Epithelial cell of esophagus (primary cell): ENCODE measurements at regions not wholly inside any gene's neighbourhood (a gene's known extent, or its start where the extent isn't known, plus 50 kb on each side); places are given as distances from the start of the nearest gene placed in this dataset.

Experiments used
- DNase-seq: peaks from one replicate; pipeline ENCODE4 v3.0.0; 2010; ENCODE audit warnings: low read depth
- H3K4me3 ChIP-seq: 2 replicates; pipeline ENCODE4 v1.5.1; 2011; ENCODE audit warnings: mild to moderate bottlenecking, low read length, control low read depth
- TF ChIP-seq, protein P1 (sequence below): IDR thresholded peaks from 2 replicates; pipeline ENCODE4 v1.5.1; 2011; ENCODE audit warnings: low read depth, mild to moderate bottlenecking, low read length, control low read depth, inconsistent platforms; ENCODE audit not compliant: insufficient read depth; ENCODE audit errors: missing control alignments

DNA sequence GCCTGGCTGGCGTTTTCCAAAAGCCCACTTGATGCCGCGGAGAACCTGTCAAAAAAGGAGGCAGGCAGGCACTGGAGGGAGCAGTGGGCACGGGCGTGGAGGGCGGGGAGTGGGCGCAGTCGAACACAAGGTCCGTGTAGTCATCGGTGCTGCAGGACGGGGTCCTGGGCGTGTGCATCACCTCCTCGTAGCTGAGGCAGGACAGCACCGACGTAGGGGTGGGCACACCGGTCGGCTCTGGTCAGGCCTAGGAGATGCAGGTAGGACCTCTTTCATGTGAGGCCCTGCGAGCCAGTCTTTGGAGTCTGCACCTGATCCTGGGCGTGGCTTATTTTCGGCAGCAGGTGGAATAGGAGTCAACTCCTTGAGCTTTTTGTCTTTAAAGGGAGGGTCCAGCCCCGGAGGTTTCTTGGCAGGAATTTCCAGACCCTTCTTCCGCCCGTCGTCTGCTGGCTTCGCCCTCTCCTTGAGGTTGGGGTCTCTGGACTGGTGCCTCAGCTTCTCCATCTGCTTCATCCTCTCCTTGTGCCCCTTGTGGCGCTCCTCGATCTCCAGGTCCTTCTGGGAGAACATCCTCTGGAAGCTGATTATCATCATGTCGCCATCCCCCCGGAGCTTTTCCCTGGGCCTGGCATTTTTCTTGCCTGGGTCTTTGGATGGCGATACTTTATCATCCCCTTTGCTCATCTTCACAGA lies 892.5 kb upstream of the LRRTM1 start:
- H3K4me3 ChIP-seq, result no peak overlapping the region
- TF ChIP-seq, protein P1, sequence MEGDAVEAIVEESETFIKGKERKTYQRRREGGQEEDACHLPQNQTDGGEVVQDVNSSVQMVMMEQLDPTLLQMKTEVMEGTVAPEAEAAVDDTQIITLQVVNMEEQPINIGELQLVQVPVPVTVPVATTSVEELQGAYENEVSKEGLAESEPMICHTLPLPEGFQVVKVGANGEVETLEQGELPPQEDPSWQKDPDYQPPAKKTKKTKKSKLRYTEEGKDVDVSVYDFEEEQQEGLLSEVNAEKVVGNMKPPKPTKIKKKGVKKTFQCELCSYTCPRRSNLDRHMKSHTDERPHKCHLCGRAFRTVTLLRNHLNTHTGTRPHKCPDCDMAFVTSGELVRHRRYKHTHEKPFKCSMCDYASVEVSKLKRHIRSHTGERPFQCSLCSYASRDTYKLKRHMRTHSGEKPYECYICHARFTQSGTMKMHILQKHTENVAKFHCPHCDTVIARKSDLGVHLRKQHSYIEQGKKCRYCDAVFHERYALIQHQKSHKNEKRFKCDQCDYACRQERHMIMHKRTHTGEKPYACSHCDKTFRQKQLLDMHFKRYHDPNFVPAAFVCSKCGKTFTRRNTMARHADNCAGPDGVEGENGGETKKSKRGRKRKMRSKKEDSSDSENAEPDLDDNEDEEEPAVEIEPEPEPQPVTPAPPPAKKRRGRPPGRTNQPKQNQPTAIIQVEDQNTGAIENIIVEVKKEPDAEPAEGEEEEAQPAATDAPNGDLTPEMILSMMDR, result no peak
- DNase-seq, result no peak

DNA sequence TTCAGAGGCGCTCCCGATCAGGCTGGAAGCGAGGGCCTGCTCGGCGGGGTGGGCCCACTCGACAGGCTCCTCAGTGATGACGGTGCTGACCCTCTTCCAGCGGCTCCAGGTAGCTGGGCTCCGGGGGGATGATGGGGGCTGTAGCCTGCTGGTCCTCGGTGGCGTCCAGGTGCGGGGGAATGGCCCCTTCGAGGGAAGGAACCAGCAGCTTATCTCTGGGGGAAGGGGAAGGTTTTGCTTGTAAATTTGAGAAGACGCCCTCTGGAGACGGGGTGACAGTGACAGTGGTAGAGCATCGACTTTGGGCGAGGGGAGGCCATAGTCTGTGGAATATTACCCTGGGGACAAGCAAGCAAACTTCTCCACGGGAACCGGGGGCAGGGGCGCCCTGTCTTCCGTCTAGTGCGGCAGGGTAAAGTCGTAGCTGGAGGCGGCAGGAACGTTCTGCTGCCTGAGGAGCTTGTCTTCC lies 891.9 kb upstream of the LRRTM1 start:
- TF ChIP-seq, protein P1, result no peak
- H3K4me3 ChIP-seq, result no peak overlapping the region
- DNase-seq, result no peak

DNA sequence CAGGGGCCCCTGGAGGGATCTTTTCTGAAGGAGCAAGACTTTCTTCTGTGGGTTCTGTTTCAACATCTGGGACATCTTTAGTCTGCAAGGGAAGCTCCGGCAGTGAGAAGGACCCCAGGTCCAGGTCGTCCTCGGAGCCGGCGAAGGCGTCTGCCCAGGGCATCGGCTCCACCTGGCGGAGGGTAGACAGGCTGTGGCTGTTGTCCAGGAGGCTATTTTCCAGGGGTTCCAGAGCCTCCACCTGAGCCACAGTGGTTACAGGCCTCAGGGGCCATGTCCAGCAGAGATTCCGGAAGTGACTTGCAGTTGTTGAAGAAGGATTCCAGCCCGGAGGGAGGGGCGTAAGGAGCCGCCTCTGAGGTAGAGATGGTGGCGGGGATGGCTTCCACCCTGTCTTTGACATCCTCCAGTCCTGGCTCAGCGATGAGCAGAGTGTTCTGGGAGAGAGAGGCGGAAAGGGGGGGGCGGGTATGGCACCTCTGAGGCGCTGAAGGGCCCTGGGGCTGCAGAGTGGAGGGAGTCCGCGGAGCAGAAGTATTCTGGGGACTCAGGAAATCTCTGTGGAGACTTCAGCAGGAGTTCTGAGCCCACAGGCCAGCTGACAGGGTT lies 891.3 kb upstream of the LRRTM1 start:
- TF ChIP-seq, protein P1, result no peak
- DNase-seq, result no peak
- no peak overlapping the region for H3K4me3 ChIP-seq

DNA sequence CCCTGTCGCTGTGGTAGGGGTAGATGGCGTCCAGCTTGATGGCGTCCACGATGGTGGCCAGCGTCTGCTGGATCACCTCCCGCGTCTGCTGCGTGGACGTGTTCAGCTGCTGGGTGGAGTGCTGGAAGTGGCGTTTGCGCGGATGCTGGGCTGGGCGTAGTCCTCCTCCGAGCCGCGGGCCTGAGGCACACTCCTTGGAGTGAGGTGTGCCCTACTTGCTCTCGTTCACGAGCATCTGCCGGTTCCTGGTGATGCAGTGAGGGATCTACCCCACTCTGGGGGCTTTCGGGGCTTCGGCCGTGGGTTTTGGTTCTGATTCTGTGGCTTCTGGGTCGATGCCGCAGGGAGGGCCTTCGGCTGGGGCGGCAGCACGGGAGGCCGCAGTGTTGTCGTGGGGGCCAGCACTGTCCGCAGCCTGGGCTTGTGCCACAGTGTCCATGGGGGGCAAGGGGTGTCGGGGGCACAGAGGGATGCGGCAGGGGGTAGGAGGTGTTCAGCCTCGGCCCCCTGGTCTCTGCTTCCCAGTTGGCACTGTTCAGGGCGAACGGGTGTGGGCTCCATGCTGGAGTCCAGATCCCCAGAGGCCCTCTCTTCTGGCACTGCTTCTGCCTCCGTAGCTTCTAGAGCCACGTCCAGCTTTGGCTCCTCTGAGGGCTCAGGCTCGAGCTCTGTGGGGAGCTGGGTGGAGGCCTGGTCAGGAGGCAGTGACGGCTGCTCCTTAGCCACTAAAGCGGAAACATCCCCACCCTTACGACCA lies 890.6 kb upstream of the LRRTM1 start:
- H3K4me3 ChIP-seq, result no peak overlapping the region
- no peak for DNase-seq

DNA sequence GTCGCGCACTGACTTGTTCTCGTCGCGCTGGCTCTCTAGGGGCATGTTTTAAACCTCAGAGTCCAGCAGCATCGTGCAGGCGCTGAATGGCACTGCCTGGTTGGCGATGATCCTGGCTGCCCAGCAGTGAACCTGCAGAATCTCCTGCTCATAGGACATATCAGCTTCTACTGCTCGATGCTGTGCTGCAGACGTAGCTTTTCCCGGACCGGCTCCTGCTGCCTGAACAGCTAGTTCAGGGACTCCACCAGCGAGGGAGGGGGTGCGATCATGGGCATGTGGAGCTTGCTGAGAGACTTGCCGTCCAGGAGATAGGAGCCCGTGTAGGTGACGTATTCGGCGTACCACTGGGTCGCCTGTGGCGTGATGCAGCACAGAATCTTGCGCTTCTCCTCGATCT lies 890.0 kb upstream of the LRRTM1 start:
- no peak for DNase-seq
- TF ChIP-seq, protein P1, result no peak

More for the DNA sequence above, 890.6 kb upstream of the LRRTM1 start:
- TF ChIP-seq, protein P1, result no peak

DNA sequence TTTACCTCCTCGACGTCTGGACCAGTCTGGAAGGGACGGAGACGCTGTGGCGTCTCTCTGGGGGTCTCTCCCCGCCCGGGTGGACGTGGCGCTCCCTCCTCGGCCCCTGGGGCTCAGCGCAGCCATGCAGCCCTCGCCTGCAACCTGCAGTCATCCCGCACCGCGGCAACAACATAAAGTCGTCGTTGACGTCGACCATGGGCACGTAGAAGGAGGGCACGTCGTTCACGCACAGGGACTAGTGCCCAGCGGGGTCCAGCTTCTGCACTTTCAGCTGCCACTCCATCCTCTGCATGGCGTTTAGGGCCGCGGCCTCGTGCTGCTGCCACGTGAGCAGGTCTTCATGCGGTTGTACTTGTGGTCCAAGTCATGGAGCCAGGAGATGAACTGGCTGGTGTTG lies 889.6 kb upstream of the LRRTM1 start:
- TF ChIP-seq, protein P1, result no peak
- no peak overlapping the region for H3K4me3 ChIP-seq
- no peak for DNase-seq

More for the DNA sequence above, 890.0 kb upstream of the LRRTM1 start:
- H3K4me3 ChIP-seq, result no peak overlapping the region

DNA sequence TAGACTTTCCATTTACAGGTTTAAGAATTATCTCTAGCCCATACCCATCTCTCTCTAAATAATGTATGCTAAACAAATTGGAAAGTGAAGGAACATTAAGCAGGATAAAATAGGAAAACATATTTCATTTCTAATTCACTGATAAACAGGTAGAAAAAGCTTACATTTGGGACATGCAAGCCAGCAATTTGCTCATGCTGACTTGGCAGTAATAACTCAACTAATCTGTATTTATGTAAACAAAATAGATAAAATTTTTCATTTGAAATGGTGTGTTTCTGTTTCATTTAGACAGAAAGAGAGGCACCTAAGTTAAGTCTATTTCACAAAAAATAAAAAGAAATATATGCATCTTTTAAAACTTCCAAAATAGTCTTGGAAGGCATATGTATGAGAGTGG lies 877.3 kb upstream of the LRRTM1 start:
- DNase-seq, result no peak
- TF ChIP-seq, protein P1, result no peak
- H3K4me3 ChIP-seq, result no peak overlapping the region
